ENCODE measurements at regions not wholly inside any gene's neighbourhood (a gene's known extent, or its start where the extent isn't known, plus 50 kb on each side); places are given as distances from the start of the nearest gene placed in this dataset.

- intact Hi-C loops (cut with micrococcal nuclease; ENCODE audit: unreplicated experiment) = no loop called here
- no peaks in the 10 kb centered on the region for H3K36me3 Mint-ChIP-seq (ENCODE audit: insufficient read depth, unreplicated experiment)
- BruUV-seq (replicated peaks) = no TSS peak
- Histone ChIP-seq H3K4me3 (ENCODE audit: low read depth, low read length) (no peak overlapping the region), H3K9me3 (no peaks in the 10 kb centered on the region), H3K27me3 (replicated peaks; ENCODE audit: control insufficient read depth, insufficient read depth, low read length) (no peaks in the 10 kb centered on the region; the same call in 1 of the 2 replicates), H3K36me3 (ENCODE audit: control insufficient read depth, insufficient read depth, low read length) (no peaks in the 10 kb centered on the region), H3K4me1 (no peaks in the 10 kb centered on the region)
- H3K27ac Mint-ChIP-seq (ENCODE audit: unreplicated experiment) = no peak overlapping the region
- H3K4me1 Mint-ChIP-seq (ENCODE audit: low read depth, unreplicated experiment) = no peaks in the 10 kb centered on the region
- peaks cover 15% of the 10 kb centered on the region for H3K27me3 Mint-ChIP-seq (ENCODE audit: insufficient read depth, unreplicated experiment)
- no peak for DNase-seq
- H3K4me3 Mint-ChIP-seq (ENCODE audit: unreplicated experiment) = no peak overlapping the region
- ChIA-PET CTCF (no interaction called here), POLR2A (no interaction called here)
- no peak for TF ChIP-seq CTCF (IDR thresholded peaks at IDR 0.05; ENCODE audit: insufficient read depth in 1 of 2, low read depth in 1 of 2, low read length in 1 of 2, severe bottlenecking in 1 of 2, unreplicated experiment in 1 of 2)
- H3K9me3 Mint-ChIP-seq (ENCODE audit: unreplicated experiment) = no peaks in the 10 kb centered on the region
Measured at GRCh38 chr4:181701894-181702293, 541.3 kb upstream of the TENM3 start.

DNA sequence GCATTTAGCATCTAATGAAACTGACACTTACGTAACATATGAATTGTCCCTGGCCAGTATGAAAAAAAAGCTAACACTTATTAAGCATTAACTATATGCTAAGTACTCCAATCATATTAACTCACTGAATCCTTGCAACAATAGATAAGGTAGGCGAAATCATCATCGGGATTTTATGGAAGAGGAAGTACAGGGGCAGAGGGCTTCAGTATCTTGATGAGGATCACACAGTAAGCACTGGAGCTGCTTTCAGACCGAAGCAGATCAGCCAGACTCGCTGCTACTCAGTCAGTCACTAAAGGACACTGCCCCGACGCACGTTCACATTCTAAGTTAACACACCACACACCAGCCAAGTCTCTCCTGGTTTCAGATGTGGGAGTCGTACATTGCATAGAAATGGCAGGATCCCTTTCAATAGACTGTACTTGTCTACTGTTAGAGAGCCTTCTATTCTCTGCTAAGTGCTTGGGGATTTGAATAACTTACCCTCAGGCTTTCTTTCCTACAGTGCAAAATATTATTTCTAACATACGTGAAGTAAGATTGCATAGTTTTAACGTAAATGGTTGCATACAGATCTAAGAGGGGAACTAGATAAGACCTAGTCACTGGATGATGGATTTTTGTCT, 540.2 kb upstream of the TENM3 start:
- H3K4me3 Mint-ChIP-seq (ENCODE audit: unreplicated experiment) = no peak overlapping the region
- ChIA-PET POLR2A (no interaction called here), CTCF (no interaction called here)
- Histone ChIP-seq H3K4me3 (ENCODE audit: low read depth, low read length) (no peak overlapping the region), H3K9me3 (no peaks in the 10 kb centered on the region), H3K36me3 (ENCODE audit: control insufficient read depth, insufficient read depth, low read length) (no peaks in the 10 kb centered on the region), H3K27me3 (replicated peaks; ENCODE audit: control insufficient read depth, insufficient read depth, low read length) (no peaks in the 10 kb centered on the region; the same call in 1 of the 2 replicates), H3K4me1 (no peaks in the 10 kb centered on the region)
- TF ChIP-seq CTCF (IDR thresholded peaks at IDR 0.05; ENCODE audit: insufficient read depth in 1 of 2, low read depth in 1 of 2, low read length in 1 of 2, severe bottlenecking in 1 of 2, unreplicated experiment in 1 of 2) = no peak
- DNase-seq = no peak
- H3K36me3 Mint-ChIP-seq (ENCODE audit: insufficient read depth, unreplicated experiment) = no peaks in the 10 kb centered on the region
- no TSS peak for BruUV-seq (replicated peaks)
- peaks cover 12% of the 10 kb centered on the region for H3K27me3 Mint-ChIP-seq (ENCODE audit: insufficient read depth, unreplicated experiment)
- no peaks in the 10 kb centered on the region for H3K9me3 Mint-ChIP-seq (ENCODE audit: unreplicated experiment)
- H3K27ac Mint-ChIP-seq (ENCODE audit: unreplicated experiment) = no peak overlapping the region
- no peaks in the 10 kb centered on the region for H3K4me1 Mint-ChIP-seq (ENCODE audit: low read depth, unreplicated experiment)
- intact Hi-C loops (cut with micrococcal nuclease; ENCODE audit: unreplicated experiment) = no loop called here

DNA sequence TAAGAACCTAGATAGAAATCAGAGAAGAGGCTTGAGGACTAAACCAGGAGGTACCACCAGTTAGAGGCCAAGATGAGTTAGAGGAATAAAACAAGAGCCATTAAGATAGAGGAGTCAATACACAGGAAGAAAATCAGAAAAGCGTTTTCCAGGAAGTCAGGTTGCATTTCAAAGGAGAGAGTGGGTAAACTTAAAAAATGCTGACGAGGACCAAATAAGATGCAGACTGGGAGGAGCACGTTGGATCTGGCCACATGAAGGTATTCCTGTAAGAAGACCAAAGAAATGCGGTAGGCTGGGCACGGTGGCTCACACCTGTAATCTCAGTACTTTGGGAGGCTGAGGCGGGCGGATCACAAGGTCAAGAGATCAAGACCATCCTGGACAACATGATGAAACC, 533.1 kb upstream of the TENM3 start:
- Mint-ChIP-seq H3K4me1 (ENCODE audit: low read depth, unreplicated experiment) (no peaks in the 10 kb centered on the region), H3K27ac (ENCODE audit: unreplicated experiment) (no peak overlapping the region), H3K9me3 (ENCODE audit: unreplicated experiment) (peaks cover 9% of the 10 kb centered on the region), H3K27me3 (ENCODE audit: insufficient read depth, unreplicated experiment) (peaks cover 7% of the 10 kb centered on the region), H3K36me3 (ENCODE audit: insufficient read depth, unreplicated experiment) (no peaks in the 10 kb centered on the region), H3K4me3 (ENCODE audit: unreplicated experiment) (no peak overlapping the region)
- TF ChIP-seq CTCF (IDR thresholded peaks at IDR 0.05; ENCODE audit: insufficient read depth in 1 of 2, low read depth in 1 of 2, low read length in 1 of 2, severe bottlenecking in 1 of 2, unreplicated experiment in 1 of 2) = no peak
- ChIA-PET POLR2A (no interaction called here), CTCF (no interaction called here)
- intact Hi-C loops (cut with micrococcal nuclease; ENCODE audit: unreplicated experiment) = no loop called here
- Histone ChIP-seq H3K4me3 (ENCODE audit: low read depth, low read length) (no peak overlapping the region), H3K4me1 (no peaks in the 10 kb centered on the region), H3K27me3 (replicated peaks; ENCODE audit: control insufficient read depth, insufficient read depth, low read length) (no peaks in the 10 kb centered on the region), H3K36me3 (ENCODE audit: control insufficient read depth, insufficient read depth, low read length) (no peaks in the 10 kb centered on the region), H3K9me3 (no peaks in the 10 kb centered on the region)
- no peak for DNase-seq
- no TSS peak for BruUV-seq (replicated peaks)

Data from Caco-2 (cell line).